Esophagus squamous epithelium (tissue), 4 donors: ENCODE measurements at regions not wholly inside any gene's neighbourhood (a gene's known extent, or its start where the extent isn't known, plus 50 kb on each side); places are given as distances from the start of the nearest gene placed in this dataset.

ENCODE experiments used
- POLR2A ChIP-seq, 4 donors: fragments of 450-650 bp; IDR thresholded peaks; one replicate each; pipeline ENCODE4 v1.6.1; 2017; ENCODE audit warnings: antibody characterized with exemption in 4 of 4, mild to moderate bottlenecking in 4 of 4, moderate library complexity in 3 of 4
- TF ChIP-seq, protein P1 (sequence below), 6 experiments: fragments of 450-650 bp in 4 of 6; fragments of 200-600 bp in 2 of 6; sonication (generic) in 2 of 6; IDR thresholded peaks; one replicate each; pipeline ENCODE4 v1.5.1; 2016 to 2019; ENCODE audit warnings: antibody characterized with exemption in 6 of 6, mild to moderate bottlenecking in 4 of 6, moderate library complexity in 4 of 6

DNA sequence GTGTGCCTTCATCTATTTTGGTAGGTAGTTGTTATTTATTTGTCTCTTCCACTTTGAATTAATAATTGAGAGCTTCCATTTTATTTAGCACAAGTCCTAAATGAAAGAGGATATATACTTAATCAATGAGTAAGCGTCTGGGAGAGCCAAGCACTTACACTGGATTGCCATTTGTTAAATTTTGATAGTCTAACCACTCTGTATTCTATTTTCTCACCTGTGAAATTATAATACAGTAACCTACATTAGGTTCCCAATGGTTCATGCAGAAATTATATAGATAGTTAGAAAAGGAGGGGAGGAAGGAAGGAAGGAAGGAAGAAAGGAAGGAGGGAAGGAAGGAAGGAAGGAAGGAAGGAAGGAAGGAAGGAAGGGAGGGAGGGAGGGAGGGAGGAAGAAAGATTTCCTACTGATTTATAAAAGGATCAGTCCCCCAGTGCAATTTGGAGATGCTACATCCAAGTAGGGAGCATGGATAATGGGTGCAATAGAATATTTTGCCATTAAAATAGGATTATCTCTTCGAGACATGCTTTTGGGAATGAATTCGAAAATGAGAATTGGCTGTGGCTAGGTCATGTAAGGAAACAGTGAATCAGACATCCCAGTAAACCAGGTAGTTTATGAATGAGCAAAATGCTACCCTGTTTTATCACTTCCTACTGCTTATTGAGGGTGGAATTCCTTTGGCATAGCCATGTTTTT lies 239.8 kb downstream of the PCDH7 start:
- TF ChIP-seq, protein P1, sequence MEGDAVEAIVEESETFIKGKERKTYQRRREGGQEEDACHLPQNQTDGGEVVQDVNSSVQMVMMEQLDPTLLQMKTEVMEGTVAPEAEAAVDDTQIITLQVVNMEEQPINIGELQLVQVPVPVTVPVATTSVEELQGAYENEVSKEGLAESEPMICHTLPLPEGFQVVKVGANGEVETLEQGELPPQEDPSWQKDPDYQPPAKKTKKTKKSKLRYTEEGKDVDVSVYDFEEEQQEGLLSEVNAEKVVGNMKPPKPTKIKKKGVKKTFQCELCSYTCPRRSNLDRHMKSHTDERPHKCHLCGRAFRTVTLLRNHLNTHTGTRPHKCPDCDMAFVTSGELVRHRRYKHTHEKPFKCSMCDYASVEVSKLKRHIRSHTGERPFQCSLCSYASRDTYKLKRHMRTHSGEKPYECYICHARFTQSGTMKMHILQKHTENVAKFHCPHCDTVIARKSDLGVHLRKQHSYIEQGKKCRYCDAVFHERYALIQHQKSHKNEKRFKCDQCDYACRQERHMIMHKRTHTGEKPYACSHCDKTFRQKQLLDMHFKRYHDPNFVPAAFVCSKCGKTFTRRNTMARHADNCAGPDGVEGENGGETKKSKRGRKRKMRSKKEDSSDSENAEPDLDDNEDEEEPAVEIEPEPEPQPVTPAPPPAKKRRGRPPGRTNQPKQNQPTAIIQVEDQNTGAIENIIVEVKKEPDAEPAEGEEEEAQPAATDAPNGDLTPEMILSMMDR (IDR thresholded peaks at IDR 0.05), result no peak
- no peak for TF ChIP-seq POLR2A (IDR thresholded peaks at IDR 0.05)
